SW 1271 (cell line): ENCODE measurements at regions not wholly inside any gene's neighbourhood (a gene's known extent, or its start where the extent isn't known, plus 50 kb on each side); places are given as distances from the start of the nearest gene placed in this dataset.
"Not testable (repeated sequence)": the region's sequence is repeated elsewhere in the genome, so short reads cannot be mapped to it uniquely, and the experiment has no call there.

ENCODE experiments used
- DNase-seq, 2 experiments: peaks; one replicate each; lab custom pipeline; 2025; lab: John Stamatoyannopoulos, UW

DNA sequence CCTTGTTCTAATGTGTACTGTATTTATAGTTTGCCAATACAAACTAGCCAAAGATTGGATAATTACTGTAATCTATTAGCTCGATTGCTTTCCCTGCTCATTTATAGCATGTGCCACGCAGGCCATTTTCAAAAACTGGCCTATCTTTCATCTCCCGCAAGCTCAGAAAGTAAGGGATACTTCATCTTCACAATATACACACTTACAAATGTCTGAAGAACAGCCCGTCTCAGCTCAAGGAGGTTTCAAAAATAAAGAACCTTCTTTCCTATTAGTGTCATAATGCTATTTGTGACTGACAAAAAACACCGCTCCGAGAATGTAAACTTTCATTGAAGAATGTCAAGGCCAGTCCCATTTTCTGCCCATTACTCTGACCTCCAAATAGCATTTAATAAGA lies 306.4 kb upstream of the ZNF507 start:
- no peak for DNase-seq

DNA sequence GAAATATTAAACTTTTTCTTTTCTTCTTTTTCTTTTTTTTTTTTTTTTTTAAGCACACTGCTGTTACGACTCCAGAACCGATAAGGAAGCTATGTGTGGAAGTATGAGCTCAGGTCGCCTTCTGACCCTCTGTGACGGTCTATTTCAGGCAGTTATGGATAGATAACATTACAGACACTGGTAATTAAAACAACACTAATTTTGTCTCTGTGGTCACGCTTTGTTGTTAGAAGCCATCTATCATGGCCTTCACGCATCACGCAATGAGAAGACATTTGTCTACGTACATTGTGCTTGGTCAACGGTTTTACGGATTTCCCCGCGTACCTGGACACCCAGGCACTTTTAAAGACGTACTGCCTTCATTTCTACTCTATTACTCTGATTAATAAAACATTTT lies 306.0 kb upstream of the ZNF507 start:
- DNase-seq: no peak

- DNase-seq: no peak
Measured at GRCh38 chr19:32040236-32040635, 305.2 kb upstream of the ZNF507 start.

GRCh38 chr19:32041681-32042292 lies 303.6 kb upstream of the ZNF507 start:
- peak in 1 of 2 experiments; percentile 8 for DNase-seq

DNA sequence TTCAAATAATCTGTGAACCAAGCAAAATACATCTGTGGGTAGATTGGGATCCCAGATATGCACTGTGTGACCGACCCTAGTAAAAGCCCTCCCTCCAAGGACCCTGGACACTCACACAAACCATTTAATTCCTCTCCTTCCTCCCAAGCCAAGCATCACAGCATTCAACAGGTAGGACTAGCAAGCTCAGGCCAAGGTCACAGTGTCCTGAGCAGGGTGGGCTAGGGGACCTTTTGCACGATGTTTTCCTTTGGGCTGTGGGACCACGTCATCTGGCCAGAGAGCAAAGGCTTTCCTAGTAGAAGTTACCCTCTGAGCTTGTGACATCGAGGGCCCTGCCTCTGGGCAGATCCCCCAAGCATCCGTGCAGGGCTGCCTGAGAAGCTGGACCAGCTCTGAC lies 297.6 kb upstream of the ZNF507 start:
- DNase-seq: no peak

DNA sequence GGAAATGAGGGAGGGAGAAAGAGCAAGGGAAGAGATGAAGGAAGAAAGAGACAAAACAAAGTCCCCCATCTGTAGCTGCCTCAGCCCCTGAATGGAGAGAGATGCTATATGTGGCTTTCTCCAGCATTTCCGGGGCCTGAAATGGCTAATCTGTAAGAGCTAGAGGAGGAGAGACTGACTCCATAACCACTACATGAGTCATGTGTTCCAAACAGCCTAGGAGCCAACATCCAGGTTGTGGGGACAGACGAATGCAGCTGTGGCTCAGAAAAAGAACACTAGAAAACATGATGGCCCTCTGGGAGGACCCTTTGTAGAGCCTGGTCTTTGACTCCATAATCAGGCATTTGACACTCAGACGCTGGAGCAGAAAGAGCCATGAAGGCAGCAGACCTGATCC lies 292.0 kb upstream of the ZNF507 start:
- no peak for DNase-seq

GRCh38 chr19:32053861-32054260 lies 291.5 kb upstream of the ZNF507 start:
- no peak for DNase-seq

DNA sequence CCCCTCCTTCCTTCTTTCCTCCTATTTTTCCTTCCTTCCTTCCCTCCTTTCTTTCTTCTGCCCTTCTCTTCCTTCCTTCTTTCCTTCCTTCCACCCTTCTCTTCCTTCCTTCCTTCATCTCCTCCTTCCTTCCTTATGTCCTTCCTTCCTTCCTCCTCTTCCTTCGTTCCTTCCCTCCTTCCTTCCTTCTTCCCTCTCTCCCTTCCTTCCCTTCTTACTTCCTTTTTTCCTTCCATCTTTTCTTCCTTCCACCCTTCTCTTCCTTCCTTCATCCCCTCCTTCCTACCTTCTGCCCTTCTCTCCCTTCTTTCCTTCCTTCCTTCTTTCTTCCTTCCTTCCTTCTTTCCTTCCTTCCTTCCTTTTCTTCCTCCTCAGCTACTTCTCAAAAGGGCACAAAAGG lies 287.3 kb upstream of the ZNF507 start:
- DNase-seq: no peak

- DNase-seq: no peak
Measured at GRCh38 chr19:32061315-32061714, 284.1 kb upstream of the ZNF507 start.

DNA sequence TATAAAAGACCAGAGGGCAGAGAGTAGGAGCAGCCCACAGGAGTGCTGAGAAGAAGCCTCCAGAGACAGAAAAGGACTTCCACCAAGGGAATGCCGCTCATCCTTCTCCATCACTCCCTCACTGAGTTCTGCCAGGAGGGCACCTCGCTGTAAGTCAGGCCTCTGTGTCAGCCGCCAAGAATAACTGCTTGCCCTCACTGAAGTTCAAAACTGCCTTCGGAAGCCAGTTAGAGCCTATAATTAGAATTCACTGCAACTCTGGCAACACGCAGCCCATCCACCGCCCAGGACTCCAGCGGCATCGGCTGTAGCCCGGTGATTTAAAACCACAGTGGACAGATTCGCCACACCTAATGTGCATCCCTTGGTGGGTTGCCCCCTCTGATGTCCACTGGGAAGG lies 281.8 kb upstream of the ZNF507 start:
- DNase-seq: no peak

DNA sequence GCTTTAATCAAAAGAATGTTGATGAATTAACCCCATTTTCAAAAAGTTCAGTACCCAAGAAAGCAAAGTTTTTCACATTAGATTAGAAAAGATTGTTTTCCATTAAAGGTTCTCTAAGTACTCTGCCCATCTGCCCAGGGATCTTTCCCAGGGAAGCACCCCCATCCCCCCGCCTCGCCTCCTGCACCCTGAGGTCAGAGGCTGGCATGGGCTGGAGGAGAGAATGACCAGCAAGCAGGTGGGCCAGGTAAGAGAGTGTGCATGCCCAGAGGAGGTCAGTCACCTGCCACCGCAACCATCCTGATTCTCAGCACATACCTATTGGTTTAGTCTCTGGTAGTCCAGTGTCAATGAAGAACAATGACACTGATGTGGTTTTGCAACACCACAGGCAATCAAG lies 279.4 kb upstream of the ZNF507 start:
- DNase-seq: no peak

DNA sequence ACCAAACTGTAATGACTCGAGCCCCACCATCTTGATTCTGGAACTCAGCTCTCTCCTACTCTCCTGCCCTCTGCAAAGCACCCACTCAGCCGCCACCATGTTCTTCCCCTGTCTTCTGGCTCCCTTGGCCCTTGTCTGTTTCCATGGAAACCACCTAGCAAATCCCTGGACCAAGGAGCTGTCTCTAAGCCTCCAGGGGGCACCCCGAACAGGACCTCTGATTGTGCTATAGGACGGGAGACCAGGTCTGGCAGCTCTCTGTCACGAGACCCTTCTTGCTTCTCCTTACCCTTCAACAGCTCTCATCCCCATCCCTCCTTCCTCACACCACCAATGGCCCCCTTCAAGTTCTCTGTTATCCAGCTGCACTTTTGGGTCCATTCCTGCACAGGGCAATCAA lies 277.7 kb upstream of the ZNF507 start:
- no peak for DNase-seq

DNA sequence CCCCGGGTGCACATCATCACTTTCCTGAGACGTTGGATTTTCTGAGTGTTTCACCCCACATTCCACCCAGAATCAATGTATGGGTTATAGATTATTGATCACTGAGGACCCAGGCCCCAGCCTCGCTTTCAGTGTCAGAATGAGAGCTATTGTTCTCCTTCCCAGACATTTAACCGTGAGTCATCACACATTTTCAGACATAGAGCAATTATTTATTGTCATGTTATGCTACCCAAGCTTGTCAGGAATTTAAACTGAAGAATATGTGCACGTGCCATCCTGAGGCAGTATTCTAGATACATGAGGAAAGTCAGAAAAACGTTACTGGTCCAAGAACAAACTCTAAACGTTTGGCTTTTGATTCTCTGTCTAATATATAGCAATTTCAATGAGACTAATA lies 276.6 kb upstream of the ZNF507 start:
- no peak for DNase-seq

DNA sequence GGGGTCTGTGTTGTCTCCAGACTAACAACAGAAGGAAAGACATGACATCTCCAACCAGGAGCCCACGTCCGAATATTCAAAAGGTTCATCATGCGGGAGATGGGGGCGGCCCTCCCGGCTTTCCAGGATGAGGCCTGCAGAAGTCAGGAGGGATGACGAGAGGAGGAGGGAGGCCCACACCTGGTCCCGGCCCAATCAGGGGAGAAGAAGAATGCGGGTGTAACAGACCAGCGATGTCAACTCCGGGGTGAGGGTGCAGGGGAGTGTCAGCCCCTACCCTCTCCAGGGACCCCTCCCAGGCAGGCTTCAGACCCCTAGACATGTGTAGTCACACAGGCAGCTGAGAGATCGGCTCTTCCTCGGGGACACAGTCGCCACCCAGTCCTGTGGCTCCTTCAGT lies 275.3 kb upstream of the ZNF507 start:
- no peak for DNase-seq

GRCh38 chr19:32082028-32082427 lies 263.4 kb upstream of the ZNF507 start:
- no peak for DNase-seq

GRCh38 chr19:32084756-32085363 lies 260.6 kb upstream of the ZNF507 start:
- not testable (repeated sequence) for DNase-seq

DNA sequence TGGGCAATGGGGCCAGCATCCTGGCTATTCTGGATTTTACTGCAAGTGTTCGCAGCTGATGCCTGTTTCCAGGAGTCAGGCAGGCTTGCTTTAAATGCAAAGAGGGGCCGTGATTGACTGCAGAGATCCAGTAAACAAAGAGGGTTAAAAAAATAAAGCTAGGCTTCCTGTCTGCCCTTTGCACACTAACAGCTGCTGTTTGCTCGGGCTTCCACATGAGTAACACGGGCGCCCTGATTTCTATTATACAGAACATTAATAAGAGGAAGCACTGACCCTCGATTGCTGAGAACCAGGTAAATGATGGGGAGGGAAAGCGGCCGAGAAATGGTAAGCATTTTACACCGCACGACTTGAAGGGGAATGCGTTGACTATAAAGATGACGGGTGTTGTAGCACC lies 254.2 kb upstream of the ZNF507 start:
- no peak for DNase-seq

GRCh38 chr19:32097011-32097410 lies 248.4 kb upstream of the ZNF507 start:
- DNase-seq: no peak

- no peak for DNase-seq
Measured at GRCh38 chr19:32097620-32098019, 247.8 kb upstream of the ZNF507 start.

GRCh38 chr19:32098968-32099367 lies 246.4 kb upstream of the ZNF507 start:
- DNase-seq: no peak

GRCh38 chr19:32101206-32101605 lies 244.2 kb upstream of the ZNF507 start:
- DNase-seq: no peak

- no peak for DNase-seq
Measured at GRCh38 chr19:32103541-32103940, 241.9 kb upstream of the ZNF507 start.

- DNase-seq: no peak
Measured at GRCh38 chr19:32104153-32104849, 241.1 kb upstream of the ZNF507 start.

GRCh38 chr19:32104850-32105235 lies 240.6 kb upstream of the ZNF507 start:
- no peak for DNase-seq
